LNCAP (cell line): ENCODE measurements at regions not wholly inside any gene's neighbourhood (a gene's known extent, or its start where the extent isn't known, plus 50 kb on each side); places are given as distances from the start of the nearest gene placed in this dataset.

Experiments
- CTCF ChIP-seq: fragments of 450-650 bp; IDR thresholded peaks from 2 replicates; pipeline ENCODE4 v1.5.1; 2017; ENCODE audit warnings: mild to moderate bottlenecking

GRCh38 chr1:111063595-111063994 lies 76.3 kb downstream of the DRAM2 start:
- no peak for TF ChIP-seq CTCF

- TF ChIP-seq CTCF, result no peak
Observed at GRCh38 chr1:111062624-111063023, 77.3 kb downstream of the DRAM2 start.

- no peak for TF ChIP-seq CTCF
Observed at GRCh38 chr1:111062081-111062480, 77.8 kb downstream of the DRAM2 start.

GRCh38 chr1:111054656-111055055 lies 85.2 kb downstream of the DRAM2 start:
- no peak for TF ChIP-seq CTCF

GRCh38 chr1:111052246-111052645 lies 87.6 kb downstream of the DRAM2 start:
- TF ChIP-seq CTCF, result no peak

- no peak for TF ChIP-seq CTCF
Observed at GRCh38 chr1:111045033-111045722, 81.5 kb upstream of the LRIF1 start.

- TF ChIP-seq CTCF, result peak; percentile 90
Observed at GRCh38 chr1:111032295-111032897, 68.7 kb upstream of the LRIF1 start.

- TF ChIP-seq CTCF, result peak; percentile 93
Observed at GRCh38 chr1:111030590-111030989, 66.9 kb upstream of the LRIF1 start.
